GM12892 (cell line): ENCODE measurements at regions not wholly inside any gene's neighbourhood (a gene's known extent, or its start where the extent isn't known, plus 50 kb on each side); places are given as distances from the start of the nearest gene placed in this dataset.

Source experiments
- POLR2A ChIP-seq: IDR thresholded peaks from 2 replicates; pipeline ENCODE4 v1.6.1; 2011; ENCODE audit warnings: low read depth, low read length, control low read depth
- POLR2AphosphoS5 ChIP-seq: IDR thresholded peaks from 2 replicates; pipeline ENCODE4 v1.6.1; 2011; ENCODE audit warnings: low read depth, low read length, control low read depth
- TAF1 ChIP-seq: IDR thresholded peaks from 2 replicates; pipeline ENCODE4 v1.6.1; 2011; ENCODE audit warnings: low read depth, mild to moderate bottlenecking, control low read depth, low read length, borderline replicate concordance

DNA sequence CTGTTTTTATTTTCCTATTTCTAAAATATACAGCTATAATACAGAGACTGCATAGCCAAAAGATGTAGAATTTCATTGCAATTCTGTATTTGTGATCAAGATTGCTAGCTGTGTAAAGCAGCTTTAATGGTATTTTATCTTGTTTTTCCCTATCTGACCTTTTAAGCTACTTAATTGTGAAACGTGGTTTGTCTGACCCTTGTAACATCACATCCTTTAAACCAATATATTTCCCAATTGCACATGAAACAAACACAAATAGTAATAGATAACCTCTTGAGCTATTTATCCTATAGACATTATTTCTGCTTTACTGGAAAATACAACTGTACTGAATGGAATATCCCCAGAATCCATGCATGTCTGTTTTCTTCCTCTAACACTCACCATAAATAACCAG lies 112.2 kb upstream of the PLPPR4 start:
- TF ChIP-seq POLR2A (no peak), POLR2AphosphoS5 (no peak), TAF1 (no peak)
